ENCODE measurements at regions not wholly inside any gene's neighbourhood (a gene's known extent, or its start where the extent isn't known, plus 50 kb on each side); places are given as distances from the start of the nearest gene placed in this dataset.

DNA sequence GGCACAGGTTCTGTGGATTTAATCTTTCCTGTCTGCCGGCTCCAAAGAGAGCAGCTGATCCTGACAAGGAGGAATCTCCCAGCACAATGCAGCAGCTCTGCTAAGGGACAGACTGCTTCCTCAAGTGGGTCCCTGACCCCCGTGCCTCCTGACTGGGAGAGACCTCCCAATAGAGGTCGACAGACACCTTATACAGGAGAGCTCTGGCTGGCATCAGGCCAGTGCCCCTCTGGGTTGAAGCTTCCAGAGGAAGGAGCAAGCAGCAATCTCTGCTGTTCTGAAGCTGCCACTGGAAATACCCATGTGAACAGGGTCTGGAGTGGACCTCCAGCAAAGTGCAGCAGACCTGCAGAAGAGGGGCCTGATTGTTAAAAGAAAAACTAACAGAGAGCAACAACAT is 630.2 kb upstream of the FTMT start:
- no peaks in the 10 kb centered on the region for H3K36me3 ChIP-seq
- no peak for DNase-seq (ENCODE audit: low spot score)
- no peaks in the 10 kb centered on the region for H3K4me1 ChIP-seq
- no peaks in the 10 kb centered on the region for H3K27me3 ChIP-seq
- Mint-ChIP-seq H3K9me3 (peaks cover 3% of the 10 kb centered on the region), H3K36me3 (no peaks in the 10 kb centered on the region), H3K4me1 (peaks cover 3% of the 10 kb centered on the region), H3K27ac (no peak overlapping the region), H3K27me3 (ENCODE audit: insufficient read depth, low read depth) (peaks cover under 1% of the 10 kb centered on the region), H3K4me3 (no peak overlapping the region)
- H3K4me3 ChIP-seq: no peak overlapping the region
- no peaks in the 10 kb centered on the region for H3F3A ChIP-seq (ENCODE audit: low read depth)
- no peak overlapping the region for H3K4me2 ChIP-seq
- no peaks in the 10 kb centered on the region for H4K20me1 ChIP-seq (ENCODE audit: low read depth)
- no peak overlapping the region for H3K9ac ChIP-seq
- H3K27ac ChIP-seq: no peak overlapping the region
- no peaks in the 10 kb centered on the region for H3K79me2 ChIP-seq (ENCODE audit: low read depth)
- no peak overlapping the region for H2AFZ ChIP-seq (replicated peaks)
- TF ChIP-seq EZH2 (IDR thresholded peaks at IDR 0.05) (no peak), EZH2phosphoT487 (IDR thresholded peaks at IDR 0.05) (no peak), CTCF (IDR thresholded peaks at IDR 0.05) (no peak)
- H3K9me3 ChIP-seq (ENCODE audit: low read depth): no peaks in the 10 kb centered on the region

DNA sequence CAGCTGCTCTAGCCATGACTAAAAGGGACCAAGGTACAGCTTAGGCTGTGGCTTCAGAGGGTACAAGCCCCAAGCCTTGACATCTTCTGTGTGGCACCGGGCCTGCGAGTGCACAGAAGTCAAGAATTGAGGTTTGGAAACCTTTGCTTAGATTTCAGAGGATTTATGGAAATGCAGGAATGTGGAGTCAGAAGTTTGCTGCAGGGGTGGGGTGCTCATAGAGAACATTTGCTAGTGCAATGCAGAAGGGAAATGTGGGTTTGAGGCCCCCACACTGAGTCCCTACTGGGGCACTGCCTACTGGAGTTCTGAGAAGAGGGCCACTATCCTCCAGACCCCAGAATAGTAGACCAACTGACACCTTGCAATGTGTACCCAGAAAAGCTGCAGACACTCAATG is 624.9 kb upstream of the FTMT start:
- Histone ChIP-seq H3K27me3 (no peaks in the 10 kb centered on the region), H3K4me2 (no peak overlapping the region), H3K4me1 (no peaks in the 10 kb centered on the region), H3K4me3 (no peak overlapping the region), H3K79me2 (ENCODE audit: low read depth) (no peaks in the 10 kb centered on the region), H3K9ac (no peak overlapping the region), H4K20me1 (ENCODE audit: low read depth) (no peaks in the 10 kb centered on the region), H3K36me3 (no peaks in the 10 kb centered on the region), H3K27ac (no peak overlapping the region), H2AFZ (replicated peaks) (no peak overlapping the region), H3F3A (ENCODE audit: low read depth) (no peaks in the 10 kb centered on the region), H3K9me3 (ENCODE audit: low read depth) (no peaks in the 10 kb centered on the region)
- H3K27ac Mint-ChIP-seq: no peak overlapping the region
- TF ChIP-seq EZH2phosphoT487 (IDR thresholded peaks at IDR 0.05) (no peak), CTCF (IDR thresholded peaks at IDR 0.05) (no peak), EZH2 (IDR thresholded peaks at IDR 0.05) (no peak)
- H3K9me3 Mint-ChIP-seq: no peaks in the 10 kb centered on the region
- H3K4me3 Mint-ChIP-seq: no peak overlapping the region
- DNase-seq (ENCODE audit: low spot score): no peak
- no peaks in the 10 kb centered on the region for H3K4me1 Mint-ChIP-seq
- H3K36me3 Mint-ChIP-seq: no peaks in the 10 kb centered on the region
- H3K27me3 Mint-ChIP-seq (ENCODE audit: insufficient read depth, low read depth): peaks cover 4% of the 10 kb centered on the region

- Mint-ChIP-seq H3K27ac (no peak overlapping the region), H3K4me1 (no peaks in the 10 kb centered on the region), H3K4me3 (no peak overlapping the region), H3K9me3 (no peaks in the 10 kb centered on the region), H3K27me3 (ENCODE audit: insufficient read depth, low read depth) (no peaks in the 10 kb centered on the region), H3K36me3 (no peaks in the 10 kb centered on the region)
- no peaks in the 10 kb centered on the region for H3F3A ChIP-seq (ENCODE audit: low read depth)
- no peaks in the 10 kb centered on the region for H3K36me3 ChIP-seq
- H3K79me2 ChIP-seq (ENCODE audit: low read depth): no peaks in the 10 kb centered on the region
- no peaks in the 10 kb centered on the region for H3K27me3 ChIP-seq
- no peaks in the 10 kb centered on the region for H3K9me3 ChIP-seq (ENCODE audit: low read depth)
- H3K4me1 ChIP-seq: no peaks in the 10 kb centered on the region
- H3K4me3 ChIP-seq: no peak overlapping the region
- DNase-seq (ENCODE audit: low spot score): no peak
- H3K27ac ChIP-seq: no peak overlapping the region
- no peaks in the 10 kb centered on the region for H4K20me1 ChIP-seq (ENCODE audit: low read depth)
- no peak overlapping the region for H3K9ac ChIP-seq
- H3K4me2 ChIP-seq: no peak overlapping the region
- H2AFZ ChIP-seq (replicated peaks): no peak overlapping the region
- TF ChIP-seq CTCF (IDR thresholded peaks at IDR 0.05) (no peak), EZH2 (IDR thresholded peaks at IDR 0.05) (no peak), EZH2phosphoT487 (IDR thresholded peaks at IDR 0.05) (no peak)
Observed at GRCh38 chr5:121239951-121240350, 611.7 kb upstream of the FTMT start.

- Histone ChIP-seq H3K27ac (no peak overlapping the region), H3K4me3 (no peak overlapping the region), H3K9me3 (ENCODE audit: low read depth) (no peaks in the 10 kb centered on the region), H3K36me3 (no peaks in the 10 kb centered on the region), H3K4me2 (no peak overlapping the region), H3K27me3 (no peaks in the 10 kb centered on the region), H3K9ac (no peak overlapping the region), H4K20me1 (ENCODE audit: low read depth) (no peaks in the 10 kb centered on the region), H3K79me2 (ENCODE audit: low read depth) (no peaks in the 10 kb centered on the region), H3F3A (ENCODE audit: low read depth) (no peaks in the 10 kb centered on the region), H3K4me1 (no peaks in the 10 kb centered on the region), H2AFZ (replicated peaks) (no peak overlapping the region)
- Mint-ChIP-seq H3K36me3 (no peaks in the 10 kb centered on the region), H3K27me3 (ENCODE audit: insufficient read depth, low read depth) (no peaks in the 10 kb centered on the region), H3K27ac (no peak overlapping the region), H3K9me3 (no peaks in the 10 kb centered on the region), H3K4me3 (no peak overlapping the region), H3K4me1 (no peaks in the 10 kb centered on the region)
- TF ChIP-seq EZH2phosphoT487 (IDR thresholded peaks at IDR 0.05) (no peak), CTCF (IDR thresholded peaks at IDR 0.05) (no peak), EZH2 (IDR thresholded peaks at IDR 0.05) (no peak)
- no peak for DNase-seq (ENCODE audit: low spot score)
Observed at GRCh38 chr5:121246971-121247370, 604.7 kb upstream of the FTMT start.

Data from neural progenitor cell (in vitro differentiated cells).